Kidney capillary endothelial cell (primary cell): ENCODE measurements at regions not wholly inside any gene's neighbourhood (a gene's known extent, or its start where the extent isn't known, plus 50 kb on each side); places are given as distances from the start of the nearest gene placed in this dataset.
A peak's percentile ranks its signal among the peaks of the same experiment; 100 is the strongest.
"Not testable (repeated sequence)": the region's sequence is repeated elsewhere in the genome, so short reads cannot be mapped to it uniquely, and the experiment has no call there.

Experiments
- DNase-seq: peaks from one replicate; pipeline ENCODE4 v3.0.0-alpha.2; 2018; ENCODE audit warnings: low spot score

GRCh38 chrX:40949071-40949470, 136.2 kb upstream of the USP9X start:
- DNase-seq, result no peak

GRCh38 chrX:40950546-40950945, 134.7 kb upstream of the USP9X start:
- DNase-seq, result no peak

GRCh38 chrX:40951407-40951806, 133.8 kb upstream of the USP9X start:
- not testable (repeated sequence) for DNase-seq

GRCh38 chrX:40952855-40953254, 132.4 kb upstream of the USP9X start:
- no peak for DNase-seq

- no peak for DNase-seq
Measured at GRCh38 chrX:40953369-40953768, 131.9 kb upstream of the USP9X start.

GRCh38 chrX:40960041-40960440, 125.2 kb upstream of the USP9X start:
- no peak for DNase-seq

- DNase-seq, result no peak
Measured at GRCh38 chrX:40962793-40963407, 122.3 kb upstream of the USP9X start.

GRCh38 chrX:40964008-40964407, 121.2 kb upstream of the USP9X start:
- no peak for DNase-seq

- DNase-seq, result no peak
Measured at GRCh38 chrX:40964633-40965586, 120.3 kb upstream of the USP9X start.

- DNase-seq, result peak; percentile 56
Measured at GRCh38 chrX:40966213-40966820, 118.9 kb upstream of the USP9X start.

GRCh38 chrX:40968180-40968579, 117.1 kb upstream of the USP9X start:
- DNase-seq, result no peak

GRCh38 chrX:40971736-40972135, 113.5 kb upstream of the USP9X start:
- DNase-seq, result no peak

GRCh38 chrX:40973619-40974018, 111.6 kb upstream of the USP9X start:
- DNase-seq, result no peak

GRCh38 chrX:40975951-40976350, 109.3 kb upstream of the USP9X start:
- DNase-seq, result no peak

GRCh38 chrX:40976981-40977380, 108.3 kb upstream of the USP9X start:
- DNase-seq, result no peak

GRCh38 chrX:40984962-40985361, 100.3 kb upstream of the USP9X start:
- DNase-seq, result no peak

- DNase-seq, result no peak
Measured at GRCh38 chrX:40987413-40987812, 97.8 kb upstream of the USP9X start.

- DNase-seq, result no peak
Measured at GRCh38 chrX:40988100-40988499, 97.1 kb upstream of the USP9X start.

- DNase-seq, result not testable (repeated sequence)
Measured at GRCh38 chrX:40993395-40993794, 91.8 kb upstream of the USP9X start.

- peak; percentile 23 for DNase-seq
Measured at GRCh38 chrX:40996886-40997530, 88.2 kb upstream of the USP9X start.

GRCh38 chrX:40998123-40998522, 87.1 kb upstream of the USP9X start:
- no peak for DNase-seq

- no peak for DNase-seq
Measured at GRCh38 chrX:41001327-41001726, 83.9 kb upstream of the USP9X start.
